ENCODE measurements at regions not wholly inside any gene's neighbourhood (a gene's known extent, or its start where the extent isn't known, plus 50 kb on each side); places are given as distances from the start of the nearest gene placed in this dataset.

DNA sequence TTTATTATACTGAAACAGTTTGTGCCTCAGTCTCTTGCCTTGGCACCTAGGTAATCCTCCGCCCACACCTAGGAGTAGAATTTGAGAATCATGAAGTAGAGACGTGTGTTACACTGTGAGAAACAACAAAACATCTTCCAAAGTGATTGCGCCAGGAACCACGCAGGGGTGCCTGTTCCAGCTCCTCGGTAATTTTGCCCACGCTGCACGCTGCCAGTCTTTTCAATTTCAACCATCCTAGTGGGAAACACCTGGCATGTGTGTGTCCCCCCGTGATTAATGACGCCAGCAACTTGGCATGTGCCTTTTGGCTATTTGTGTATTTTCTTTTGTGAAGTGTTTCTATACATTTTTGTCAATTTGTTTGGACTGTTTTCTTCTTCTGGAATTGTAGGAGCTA is 919.1 kb downstream of the BRD1 start:
- no peak overlapping the region for H3K27ac ChIP-seq
- H3K9me3 ChIP-seq (ENCODE audit: low read depth) = no peaks in the 10 kb centered on the region
- TF ChIP-seq EZH2 (IDR thresholded peaks at IDR 0.05; ENCODE audit: insufficient read depth, poor library complexity, severe bottlenecking) = no peak
- no peak for TF ChIP-seq EZH2phosphoT487 (IDR thresholded peaks at IDR 0.05; ENCODE audit: insufficient read depth, low read depth)
- H3K36me3 ChIP-seq (ENCODE audit: low read depth) = no peaks in the 10 kb centered on the region
- no peak overlapping the region for H2AFZ ChIP-seq
- no peaks in the 10 kb centered on the region for H4K20me1 ChIP-seq (ENCODE audit: insufficient read depth)
- H3K27me3 ChIP-seq (replicated peaks; ENCODE audit: insufficient read depth) = no peaks in the 10 kb centered on the region
- H3K9ac ChIP-seq = no peak overlapping the region
- H3K4me1 ChIP-seq (ENCODE audit: insufficient read depth) = no peaks in the 10 kb centered on the region
- H3K79me2 ChIP-seq (ENCODE audit: insufficient read depth) = no peaks in the 10 kb centered on the region
- no peak for DNase-seq
- no peak overlapping the region for H3K4me2 ChIP-seq (ENCODE audit: unreplicated experiment)
- in situ Hi-C loops (cut with MboI) = no loop called here
- H3K4me3 ChIP-seq = no peak overlapping the region
- no peaks in the 10 kb centered on the region for H3K9me2 ChIP-seq (ENCODE audit: insufficient read depth)
- H3F3A ChIP-seq (ENCODE audit: insufficient read depth) = no peaks in the 10 kb centered on the region
- 37 to 43% methylated on average over 9 of the region's 9 CpGs for WGBS, 2 experiments (ENCODE audit: low coverage in 1 of 2, low lambda C conversion rate in 2 of 2, missing lambda C conversion rate in 2 of 2)

DNA sequence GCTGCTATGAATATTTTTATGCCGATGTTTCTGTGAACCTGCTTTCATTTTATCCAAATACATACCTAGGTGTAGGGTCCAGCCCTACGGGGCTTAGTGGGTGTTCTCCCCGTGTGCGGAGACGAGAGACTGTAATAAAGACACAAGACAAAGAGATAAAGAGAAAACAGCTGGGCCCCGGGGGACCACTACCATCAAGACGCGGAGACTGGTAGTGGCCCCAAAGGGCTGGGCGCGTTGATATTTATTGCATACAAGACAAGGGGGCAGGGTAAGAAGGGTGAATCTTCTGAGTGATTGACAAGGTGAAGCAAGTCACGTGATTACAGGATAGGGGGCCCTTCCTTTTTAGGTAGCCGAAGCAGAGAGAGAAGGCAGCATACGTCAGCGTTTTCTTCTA is 920.1 kb downstream of the BRD1 start:
- H3K9ac ChIP-seq = no peak overlapping the region

DNA sequence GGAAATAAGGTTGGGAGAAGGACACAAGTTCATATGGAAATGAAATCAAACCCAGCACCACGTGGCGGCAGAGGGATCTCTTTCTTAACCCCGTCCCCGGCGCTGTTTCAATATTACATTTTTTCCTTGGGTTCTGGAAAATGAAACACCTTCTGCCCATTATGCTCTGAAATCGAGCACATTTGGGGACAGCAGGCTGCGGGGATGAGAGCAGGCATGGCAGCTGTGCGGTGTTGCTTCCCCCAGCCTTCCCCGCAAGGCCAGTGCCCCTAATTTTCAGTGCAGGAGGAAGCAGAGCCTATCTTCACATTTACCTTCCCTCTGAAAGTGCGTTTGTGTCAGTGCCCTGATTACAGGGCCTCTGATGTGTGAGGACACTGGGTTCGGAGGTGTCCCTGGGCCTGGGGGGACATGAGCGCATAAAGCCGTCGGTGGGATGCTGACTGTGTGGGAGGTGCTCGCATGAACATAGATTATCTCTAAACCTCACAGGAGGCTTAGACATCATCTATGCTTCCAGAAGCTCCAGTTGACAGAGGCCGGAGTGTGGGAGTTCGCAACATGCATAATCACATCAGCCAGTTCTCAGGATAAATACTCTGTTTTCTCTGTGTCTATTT is 921.3 kb downstream of the BRD1 start:
- H3K9me3 ChIP-seq (ENCODE audit: low read depth) = no peaks in the 10 kb centered on the region
- no peak overlapping the region for H3K4me2 ChIP-seq (ENCODE audit: unreplicated experiment)
- in situ Hi-C loops (cut with MboI) = no loop called here
- H3K9ac ChIP-seq = no peak overlapping the region
- 35% methylated on average over 17 of the region's 17 CpGs for WGBS, 2 experiments (ENCODE audit: low coverage in 1 of 2, low lambda C conversion rate in 2 of 2, missing lambda C conversion rate in 2 of 2)
- TF ChIP-seq EZH2phosphoT487 (IDR thresholded peaks at IDR 0.05; ENCODE audit: insufficient read depth, low read depth) (no peak), EZH2 (IDR thresholded peaks at IDR 0.05; ENCODE audit: insufficient read depth, poor library complexity, severe bottlenecking) (no peak)
- H3K4me3 ChIP-seq = no peak overlapping the region
- H3F3A ChIP-seq (ENCODE audit: insufficient read depth) = no peaks in the 10 kb centered on the region
- no peak for DNase-seq
- no peaks in the 10 kb centered on the region for H3K79me2 ChIP-seq (ENCODE audit: insufficient read depth)
- no peak overlapping the region for H2AFZ ChIP-seq
- H3K36me3 ChIP-seq (ENCODE audit: low read depth) = no peaks in the 10 kb centered on the region
- no peaks in the 10 kb centered on the region for H3K9me2 ChIP-seq (ENCODE audit: insufficient read depth)
- H3K27me3 ChIP-seq (replicated peaks; ENCODE audit: insufficient read depth) = no peaks in the 10 kb centered on the region
- H3K4me1 ChIP-seq (ENCODE audit: insufficient read depth) = no peaks in the 10 kb centered on the region
- H3K27ac ChIP-seq = no peak overlapping the region
- no peaks in the 10 kb centered on the region for H4K20me1 ChIP-seq (ENCODE audit: insufficient read depth)

More for the DNA sequence above, 920.1 kb downstream of the BRD1 start:
- in situ Hi-C loops (cut with MboI) = no loop called here
- Histone ChIP-seq H3K4me2 (ENCODE audit: unreplicated experiment) (no peak overlapping the region), H3K79me2 (ENCODE audit: insufficient read depth) (no peaks in the 10 kb centered on the region), H4K20me1 (ENCODE audit: insufficient read depth) (no peaks in the 10 kb centered on the region), H3K9me2 (ENCODE audit: insufficient read depth) (no peaks in the 10 kb centered on the region), H3K9me3 (ENCODE audit: low read depth) (no peaks in the 10 kb centered on the region), H3K36me3 (ENCODE audit: low read depth) (no peaks in the 10 kb centered on the region), H3F3A (ENCODE audit: insufficient read depth) (no peaks in the 10 kb centered on the region), H3K27ac (no peak overlapping the region), H3K4me1 (ENCODE audit: insufficient read depth) (no peaks in the 10 kb centered on the region), H3K4me3 (no peak overlapping the region), H3K27me3 (replicated peaks; ENCODE audit: insufficient read depth) (no peaks in the 10 kb centered on the region), H2AFZ (no peak overlapping the region)
- TF ChIP-seq EZH2phosphoT487 (IDR thresholded peaks at IDR 0.05; ENCODE audit: insufficient read depth, low read depth) (no peak), EZH2 (IDR thresholded peaks at IDR 0.05; ENCODE audit: insufficient read depth, poor library complexity, severe bottlenecking) (no peak)
- DNase-seq = no peak
- 34 to 38% methylated on average over 14 of the region's 14 CpGs for WGBS, 2 experiments (ENCODE audit: low coverage in 1 of 2, low lambda C conversion rate in 2 of 2, missing lambda C conversion rate in 2 of 2)

- H3K4me2 ChIP-seq (ENCODE audit: unreplicated experiment) = no peak overlapping the region
- no peak overlapping the region for H3K4me3 ChIP-seq
- in situ Hi-C loops (cut with MboI) = no loop called here
- H3K27me3 ChIP-seq (replicated peaks; ENCODE audit: insufficient read depth) = no peaks in the 10 kb centered on the region
- H3K9me2 ChIP-seq (ENCODE audit: insufficient read depth) = no peaks in the 10 kb centered on the region
- H3K9me3 ChIP-seq (ENCODE audit: low read depth) = no peaks in the 10 kb centered on the region
- no peak overlapping the region for H2AFZ ChIP-seq
- H3K4me1 ChIP-seq (ENCODE audit: insufficient read depth) = no peaks in the 10 kb centered on the region
- no peak for DNase-seq
- no peak overlapping the region for H3K27ac ChIP-seq
- no peaks in the 10 kb centered on the region for H3F3A ChIP-seq (ENCODE audit: insufficient read depth)
- no peak overlapping the region for H3K9ac ChIP-seq
- TF ChIP-seq EZH2phosphoT487 (IDR thresholded peaks at IDR 0.05; ENCODE audit: insufficient read depth, low read depth) (no peak), EZH2 (IDR thresholded peaks at IDR 0.05; ENCODE audit: insufficient read depth, poor library complexity, severe bottlenecking) (no peak)
- 33 to 38% methylated on average over 17 of the region's 17 CpGs for WGBS, 2 experiments (ENCODE audit: low coverage in 1 of 2, low lambda C conversion rate in 2 of 2, missing lambda C conversion rate in 2 of 2)
- no peaks in the 10 kb centered on the region for H3K79me2 ChIP-seq (ENCODE audit: insufficient read depth)
- no peaks in the 10 kb centered on the region for H4K20me1 ChIP-seq (ENCODE audit: insufficient read depth)
- H3K36me3 ChIP-seq (ENCODE audit: low read depth) = no peaks in the 10 kb centered on the region
Observed at GRCh38 chr22:48905206-48905975, 922.3 kb downstream of the BRD1 start.
